ENCODE measurements at regions not wholly inside any gene's neighbourhood (a gene's known extent, or its start where the extent isn't known, plus 50 kb on each side); places are given as distances from the start of the nearest gene placed in this dataset.
A peak's percentile ranks its signal among the peaks of the same experiment; 100 is the strongest.
"Not testable (repeated sequence)": the region's sequence is repeated elsewhere in the genome, so short reads cannot be mapped to it uniquely, and the experiment has no call there.

GRCh38 chr1:55444667-55445066 is 229.5 kb upstream of the USP24 start:
- H3K4me3 Mint-ChIP-seq = no peak overlapping the region
- no peak for DNase-seq
- no peaks in the 10 kb centered on the region for H3K27me3 Mint-ChIP-seq (ENCODE audit: low read depth, poor library complexity)
- no peaks in the 10 kb centered on the region for H3K4me1 Mint-ChIP-seq
- H3K9me3 Mint-ChIP-seq = peaks cover 4% of the 10 kb centered on the region
- TF ChIP-seq CTCF (IDR thresholded peaks at IDR 0.05) = no peak
- H3K27ac Mint-ChIP-seq = no peak overlapping the region
- H3K36me3 Mint-ChIP-seq (ENCODE audit: low read depth) = no peaks in the 10 kb centered on the region

GRCh38 chr1:55443175-55443915 is 228.2 kb upstream of the USP24 start:
- no peak for TF ChIP-seq CTCF (IDR thresholded peaks at IDR 0.05)
- Mint-ChIP-seq H3K27ac (peak overlapping the region; percentile 26), H3K36me3 (ENCODE audit: low read depth) (no peaks in the 10 kb centered on the region), H3K9me3 (peaks cover 5% of the 10 kb centered on the region), H3K27me3 (ENCODE audit: low read depth, poor library complexity) (peaks cover 3% of the 10 kb centered on the region), H3K4me3 (no peak overlapping the region), H3K4me1 (no peaks in the 10 kb centered on the region)
- no peak for DNase-seq

- Mint-ChIP-seq H3K27me3 (ENCODE audit: low read depth, poor library complexity) (peaks cover 7% of the 10 kb centered on the region), H3K36me3 (ENCODE audit: low read depth) (no peaks in the 10 kb centered on the region), H3K9me3 (peaks cover 5% of the 10 kb centered on the region), H3K4me1 (no peaks in the 10 kb centered on the region), H3K4me3 (no peak overlapping the region), H3K27ac (no peak overlapping the region)
- DNase-seq = no peak
- TF ChIP-seq CTCF (IDR thresholded peaks at IDR 0.05) = no peak
These were observed 226.3 kb upstream of the USP24 start for GRCh38 chr1:55441489-55441888.

- no peak for DNase-seq
- H3K36me3 Mint-ChIP-seq (ENCODE audit: low read depth) = no peaks in the 10 kb centered on the region
- H3K27ac Mint-ChIP-seq = no peak overlapping the region
- H3K4me1 Mint-ChIP-seq = no peaks in the 10 kb centered on the region
- TF ChIP-seq CTCF (IDR thresholded peaks at IDR 0.05) = no peak
- H3K9me3 Mint-ChIP-seq = peaks cover 39% of the 10 kb centered on the region
- H3K27me3 Mint-ChIP-seq (ENCODE audit: low read depth, poor library complexity) = peaks cover 12% of the 10 kb centered on the region
- H3K4me3 Mint-ChIP-seq = no peak overlapping the region
These were observed 222.5 kb upstream of the USP24 start for GRCh38 chr1:55437692-55438091.

- Mint-ChIP-seq H3K9me3 (peaks cover 41% of the 10 kb centered on the region), H3K4me1 (peaks cover 36% of the 10 kb centered on the region), H3K27me3 (ENCODE audit: low read depth, poor library complexity) (peaks cover 14% of the 10 kb centered on the region)
- not testable (repeated sequence) for H3K27ac Mint-ChIP-seq; DNase-seq; H3K4me3 Mint-ChIP-seq; H3K36me3 Mint-ChIP-seq (ENCODE audit: low read depth)
These were observed 215.6 kb upstream of the USP24 start for GRCh38 chr1:55430720-55431119.

- H3K4me3 Mint-ChIP-seq; H3K36me3 Mint-ChIP-seq (ENCODE audit: low read depth); DNase-seq: not testable (repeated sequence)
- peaks cover 36% of the 10 kb centered on the region for H3K4me1 Mint-ChIP-seq
- peak overlapping the region; percentile 52 for H3K27ac Mint-ChIP-seq
- peaks cover 36% of the 10 kb centered on the region for H3K9me3 Mint-ChIP-seq
- H3K27me3 Mint-ChIP-seq (ENCODE audit: low read depth, poor library complexity) = peaks cover 14% of the 10 kb centered on the region
These were observed 215.0 kb upstream of the USP24 start for GRCh38 chr1:55430206-55430605.

Measured in nephron progenitor cell (in vitro differentiated cells).